ENCODE measurements at regions not wholly inside any gene's neighbourhood (a gene's known extent, or its start where the extent isn't known, plus 50 kb on each side); places are given as distances from the start of the nearest gene placed in this dataset.

DNA sequence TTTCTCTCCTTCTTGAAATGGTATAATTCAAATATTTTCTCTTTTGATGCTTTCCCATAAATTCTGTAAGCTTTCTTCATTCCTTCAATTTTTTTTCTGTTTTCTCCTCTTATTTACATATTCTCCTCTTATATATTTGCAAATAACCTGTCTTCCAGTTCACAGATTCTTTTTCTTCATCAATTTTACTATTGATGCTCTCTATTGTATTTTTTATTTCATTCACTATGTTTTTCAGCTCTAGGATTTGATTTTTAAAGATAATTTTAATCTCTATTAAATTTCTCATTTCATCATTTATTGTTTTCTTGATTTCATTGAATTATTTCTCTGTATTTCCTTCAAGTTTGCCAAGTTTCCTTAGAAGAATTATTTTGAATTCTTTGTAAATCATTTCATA, 54.0 kb upstream of the PRPS1L1 start:
- H3K27ac Mint-ChIP-seq, result no peak overlapping the region
- ATAC-seq, result no peak
- H3K9me3 Mint-ChIP-seq, result peaks cover 11% of the 10 kb centered on the region
- peaks cover 10% of the 10 kb centered on the region for H3K36me3 Mint-ChIP-seq
- peaks cover 10% of the 10 kb centered on the region for H3K4me1 Mint-ChIP-seq
- H3K27me3 Mint-ChIP-seq, result peaks cover 53% of the 10 kb centered on the region
- no peak overlapping the region for H3K4me3 Mint-ChIP-seq

DNA sequence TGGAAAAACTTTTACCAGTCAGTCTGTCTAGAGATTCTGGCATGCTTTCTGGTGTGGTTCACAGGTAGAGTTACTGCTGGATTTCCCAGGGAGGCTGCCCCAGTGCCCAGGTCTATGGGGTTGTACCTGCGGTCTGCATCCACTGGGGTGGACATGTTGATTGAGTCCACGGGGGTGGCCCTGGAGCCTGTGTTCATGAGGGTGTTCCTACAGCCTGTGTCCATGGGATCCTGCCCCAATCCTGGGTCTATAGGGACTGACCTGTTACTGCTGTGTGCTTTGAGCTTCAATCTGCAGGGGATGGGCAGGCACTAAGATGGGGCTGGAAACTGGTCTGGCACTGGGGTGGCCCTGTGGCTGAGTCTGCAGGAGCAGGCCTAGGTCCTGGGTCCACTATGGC, 54.5 kb upstream of the PRPS1L1 start:
- Mint-ChIP-seq H3K4me3 (no peak overlapping the region), H3K27me3 (peaks cover 59% of the 10 kb centered on the region), H3K36me3 (peaks cover 10% of the 10 kb centered on the region), H3K27ac (no peak overlapping the region), H3K9me3 (peaks cover 11% of the 10 kb centered on the region), H3K4me1 (peaks cover 14% of the 10 kb centered on the region)
- no peak for ATAC-seq

DNA sequence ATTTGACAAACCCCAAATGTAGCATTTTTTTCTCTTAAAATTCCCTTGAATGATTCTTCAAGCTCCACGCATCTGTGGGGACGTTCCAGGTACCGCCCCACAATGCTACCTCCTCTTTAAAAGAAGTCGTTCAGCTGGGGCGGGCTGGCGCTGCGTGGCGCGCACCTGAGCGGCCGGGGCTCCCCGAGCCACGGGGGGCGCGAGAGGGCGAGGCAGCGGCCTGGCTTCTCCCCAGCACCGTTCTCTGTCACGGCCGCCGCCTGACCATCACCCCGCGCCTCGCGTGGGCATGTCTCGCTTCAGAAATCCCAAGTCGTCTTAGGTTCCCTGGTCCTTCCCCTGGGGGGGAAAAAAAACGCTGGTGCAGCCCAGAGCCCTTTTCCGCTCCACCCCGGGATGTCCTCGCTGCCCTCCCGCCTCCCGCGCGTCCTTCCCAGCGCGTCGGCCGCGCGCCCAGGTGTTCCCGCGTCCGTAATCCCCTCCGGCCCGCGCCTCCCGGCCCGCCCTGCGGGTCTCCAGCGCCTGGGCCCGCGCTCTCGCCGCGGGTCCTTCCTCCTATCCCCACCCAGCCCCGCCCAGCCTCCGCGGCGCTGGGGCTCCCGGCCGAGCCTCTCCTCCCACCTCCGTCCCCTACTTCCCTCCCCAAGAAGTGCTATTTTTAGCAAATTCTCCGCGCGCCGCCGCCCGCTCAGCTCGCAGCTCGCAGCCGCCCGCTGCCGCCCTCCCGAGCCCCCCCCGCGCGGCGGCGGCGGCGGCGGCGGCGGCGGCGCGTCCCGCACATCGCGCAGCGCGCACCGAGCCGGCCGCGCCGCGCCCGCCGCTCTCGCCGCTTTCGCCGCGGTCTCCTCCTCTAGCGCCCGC, 58.7 kb upstream of the PRPS1L1 start:
- Mint-ChIP-seq H3K27ac (no peak overlapping the region), H3K4me1 (peaks cover 27% of the 10 kb centered on the region), H3K36me3 (peaks cover 5% of the 10 kb centered on the region), H3K27me3 (peaks cover 41% of the 10 kb centered on the region), H3K4me3 (peak overlapping the region; percentile 90), H3K9me3 (peaks cover 3% of the 10 kb centered on the region)
- ATAC-seq, result peak; percentile 79

DNA sequence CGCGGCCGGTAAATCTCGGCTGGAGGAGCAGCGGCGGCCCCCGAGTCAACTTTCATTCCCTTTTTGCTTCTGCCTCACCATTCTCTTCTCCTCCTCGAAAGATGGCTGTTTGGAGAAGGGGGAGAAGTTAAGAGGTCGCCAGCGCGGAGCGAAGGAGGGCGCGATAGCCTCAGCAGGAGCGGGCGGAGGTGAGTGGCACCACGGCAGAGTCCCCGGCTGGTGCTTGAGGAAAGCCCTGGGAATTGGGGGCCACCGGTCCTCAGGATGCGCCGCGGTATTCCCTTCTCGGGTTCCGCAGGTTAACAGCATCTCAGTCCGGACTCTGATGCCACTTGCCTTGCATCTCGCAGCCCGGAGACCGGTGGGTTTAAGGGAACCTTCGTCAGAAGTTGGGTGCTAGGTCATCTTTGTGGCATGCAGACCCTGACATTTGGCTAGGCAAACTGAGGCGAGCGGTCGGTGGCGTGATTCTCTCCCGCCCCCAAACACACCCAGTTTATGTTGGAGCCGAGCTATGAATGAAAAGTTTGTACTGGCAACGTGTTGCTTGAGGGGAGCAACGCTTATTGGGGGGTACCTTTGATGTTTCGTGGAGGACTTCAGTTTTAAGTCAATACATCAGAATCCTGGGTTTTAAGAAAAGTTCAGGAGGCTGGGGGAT, 59.5 kb upstream of the PRPS1L1 start:
- Mint-ChIP-seq H3K27me3 (peaks cover 35% of the 10 kb centered on the region), H3K27ac (no peak overlapping the region), H3K36me3 (no peaks in the 10 kb centered on the region), H3K9me3 (no peaks in the 10 kb centered on the region), H3K4me3 (peak overlapping the region; percentile 90), H3K4me1 (peaks cover 27% of the 10 kb centered on the region)
- ATAC-seq, result no peak

DNA sequence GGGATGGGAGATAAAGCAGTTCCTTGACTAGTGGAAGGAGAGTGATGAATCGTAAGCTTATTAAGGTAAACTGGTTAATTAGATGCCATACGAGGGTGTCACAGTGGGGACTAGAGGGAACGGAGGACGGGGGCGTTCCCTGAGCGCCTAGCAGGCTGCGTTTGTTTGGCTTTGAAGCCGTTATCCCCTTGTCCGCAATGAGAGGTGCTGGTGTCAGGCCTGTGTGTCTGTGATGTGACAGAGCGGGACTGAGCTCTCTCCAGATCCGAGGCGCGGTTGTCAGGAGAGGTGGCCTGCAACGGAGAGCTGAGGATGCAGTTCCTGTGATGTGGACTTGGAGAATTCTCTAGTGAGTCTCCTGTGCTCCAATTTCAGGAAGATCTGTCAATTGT, 60.0 kb upstream of the PRPS1L1 start:
- H3K4me3 Mint-ChIP-seq, result no peak overlapping the region
- H3K4me1 Mint-ChIP-seq, result peaks cover 27% of the 10 kb centered on the region
- H3K36me3 Mint-ChIP-seq, result no peaks in the 10 kb centered on the region
- peaks cover 35% of the 10 kb centered on the region for H3K27me3 Mint-ChIP-seq
- no peaks in the 10 kb centered on the region for H3K9me3 Mint-ChIP-seq
- H3K27ac Mint-ChIP-seq, result no peak overlapping the region
- no peak for ATAC-seq

DNA sequence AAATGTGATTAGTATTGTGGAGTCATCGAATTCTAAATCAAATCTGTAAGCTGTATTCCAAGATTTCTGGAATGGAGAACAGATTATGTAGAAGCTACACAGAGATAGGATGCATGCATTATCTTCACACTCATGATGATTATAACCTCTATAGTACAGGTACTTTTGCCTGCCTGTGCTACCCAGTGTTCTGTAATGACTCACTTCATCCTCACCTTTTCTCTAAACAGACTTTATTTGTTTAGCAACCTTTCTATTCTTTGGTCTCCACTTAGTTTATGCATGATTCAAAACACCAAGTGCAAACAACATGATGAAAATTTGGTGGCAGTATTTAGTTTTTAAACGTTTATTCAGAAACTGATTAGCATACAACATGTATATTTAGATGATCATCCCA, 68.4 kb upstream of the PRPS1L1 start:
- Mint-ChIP-seq H3K27ac (no peak overlapping the region), H3K27me3 (no peaks in the 10 kb centered on the region), H3K4me3 (no peak overlapping the region), H3K36me3 (no peaks in the 10 kb centered on the region), H3K9me3 (peaks cover 11% of the 10 kb centered on the region), H3K4me1 (no peaks in the 10 kb centered on the region)
- ATAC-seq, result no peak

DNA sequence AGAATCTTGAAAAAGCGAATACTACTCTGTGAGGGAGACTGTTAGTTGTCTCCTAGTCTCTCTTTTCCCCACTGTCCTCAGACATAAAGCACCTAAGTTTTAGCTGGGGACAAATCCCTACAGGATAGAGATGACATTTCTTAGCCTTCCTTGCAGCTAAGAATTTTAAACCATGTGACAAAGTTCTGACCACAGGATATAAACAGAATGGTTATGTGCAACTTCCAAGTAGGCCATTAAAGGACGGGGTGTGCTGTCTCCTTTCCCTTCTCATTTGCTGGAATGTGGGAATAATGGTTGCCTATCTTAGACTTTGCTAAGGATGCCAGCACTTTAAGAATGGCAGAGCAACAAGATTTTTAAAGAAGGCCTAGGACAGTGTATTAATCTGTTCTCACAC, 74.9 kb upstream of the PRPS1L1 start:
- ATAC-seq, result no peak
- no peaks in the 10 kb centered on the region for H3K36me3 Mint-ChIP-seq
- H3K27ac Mint-ChIP-seq, result no peak overlapping the region
- H3K4me3 Mint-ChIP-seq, result no peak overlapping the region
- peaks cover 13% of the 10 kb centered on the region for H3K9me3 Mint-ChIP-seq
- H3K27me3 Mint-ChIP-seq, result peaks cover 17% of the 10 kb centered on the region
- no peaks in the 10 kb centered on the region for H3K4me1 Mint-ChIP-seq

DNA sequence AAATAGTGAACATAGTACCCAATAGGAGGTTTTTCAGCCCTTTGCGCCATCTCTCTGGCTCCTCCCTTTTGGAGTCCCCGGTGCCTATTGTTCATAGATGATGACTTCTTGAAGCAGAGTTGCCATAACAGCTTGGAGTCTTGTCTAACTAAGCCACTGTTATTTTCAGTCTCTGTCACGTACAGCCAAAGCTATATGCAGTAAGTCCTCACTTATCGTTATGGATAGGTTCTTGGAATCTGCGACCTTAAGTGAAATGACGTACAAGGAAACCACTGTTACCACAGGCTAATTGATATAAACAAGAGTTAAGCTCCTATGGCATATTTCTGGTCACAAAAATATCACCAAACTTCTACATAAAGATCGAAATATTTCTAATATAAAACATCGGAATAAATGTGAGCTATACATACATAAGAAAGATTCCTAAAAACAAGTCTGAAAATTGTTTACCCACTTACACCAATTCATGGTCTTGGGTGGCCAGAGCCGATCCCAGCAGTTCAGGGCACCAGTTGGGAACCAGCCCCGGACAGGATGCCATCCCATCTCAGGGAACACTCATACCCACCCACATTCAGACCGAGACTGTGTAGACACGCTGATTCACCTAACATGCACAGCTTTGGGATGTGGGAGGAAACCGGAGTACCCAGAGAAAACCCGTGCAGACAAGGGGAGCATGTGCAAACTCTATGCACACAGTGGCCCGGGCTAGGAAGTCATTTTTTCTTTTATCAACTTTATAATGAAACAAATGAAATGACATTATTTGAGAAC, 76.0 kb upstream of the PRPS1L1 start:
- no peaks in the 10 kb centered on the region for H3K36me3 Mint-ChIP-seq
- no peak overlapping the region for H3K4me3 Mint-ChIP-seq
- ATAC-seq, result no peak

DNA sequence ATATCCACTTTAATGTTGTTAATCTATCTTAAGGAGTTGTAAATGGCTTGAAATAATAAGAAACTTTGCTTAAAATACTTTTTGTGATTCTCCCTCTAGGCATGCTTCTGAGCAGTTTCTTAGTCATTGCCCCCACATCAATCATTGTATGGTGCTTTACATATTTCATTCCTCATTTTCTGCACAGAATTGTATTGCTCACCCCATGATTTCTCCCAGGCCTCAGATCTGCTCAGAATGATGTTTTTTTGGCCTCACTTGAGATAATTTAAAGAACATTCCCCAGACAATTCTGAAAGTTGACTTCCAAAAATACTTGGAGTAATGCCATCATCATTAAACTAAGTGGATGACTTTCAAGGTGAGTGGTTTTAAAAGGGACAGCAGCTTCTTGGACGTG, 82.1 kb upstream of the PRPS1L1 start:
- Mint-ChIP-seq H3K9me3 (no peaks in the 10 kb centered on the region), H3K36me3 (no peaks in the 10 kb centered on the region), H3K27ac (no peak overlapping the region), H3K4me1 (no peaks in the 10 kb centered on the region), H3K27me3 (peaks cover 26% of the 10 kb centered on the region), H3K4me3 (no peak overlapping the region)
- ATAC-seq, result no peak

More for the DNA sequence above, 76.0 kb upstream of the PRPS1L1 start:
- peaks cover 13% of the 10 kb centered on the region for H3K9me3 Mint-ChIP-seq
- H3K27ac Mint-ChIP-seq, result no peak overlapping the region
- peaks cover 17% of the 10 kb centered on the region for H3K27me3 Mint-ChIP-seq
- H3K4me1 Mint-ChIP-seq, result no peaks in the 10 kb centered on the region

DNA sequence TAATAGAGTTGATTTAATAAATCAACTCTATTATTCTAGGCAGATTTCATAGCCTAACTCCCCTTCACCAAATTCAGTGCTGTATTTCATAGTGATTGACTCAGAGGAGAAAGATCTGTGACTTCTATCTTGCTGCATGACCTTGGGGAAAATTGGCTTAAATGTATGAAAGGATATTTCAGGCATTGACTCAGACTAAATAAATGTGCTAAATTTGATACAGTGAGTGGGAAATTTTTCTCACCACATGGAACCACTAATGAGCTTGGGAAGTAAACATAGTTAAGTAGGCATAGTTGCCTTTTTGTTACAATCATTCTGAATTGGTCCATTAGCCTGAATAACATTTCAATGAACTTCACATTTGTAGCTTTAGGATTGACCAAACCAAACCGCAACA, 89.0 kb upstream of the PRPS1L1 start:
- no peaks in the 10 kb centered on the region for H3K9me3 Mint-ChIP-seq
- H3K4me1 Mint-ChIP-seq, result no peaks in the 10 kb centered on the region
- ATAC-seq, result no peak
- no peak overlapping the region for H3K27ac Mint-ChIP-seq
- no peaks in the 10 kb centered on the region for H3K36me3 Mint-ChIP-seq
- H3K27me3 Mint-ChIP-seq, result no peaks in the 10 kb centered on the region
- no peak overlapping the region for H3K4me3 Mint-ChIP-seq

DNA sequence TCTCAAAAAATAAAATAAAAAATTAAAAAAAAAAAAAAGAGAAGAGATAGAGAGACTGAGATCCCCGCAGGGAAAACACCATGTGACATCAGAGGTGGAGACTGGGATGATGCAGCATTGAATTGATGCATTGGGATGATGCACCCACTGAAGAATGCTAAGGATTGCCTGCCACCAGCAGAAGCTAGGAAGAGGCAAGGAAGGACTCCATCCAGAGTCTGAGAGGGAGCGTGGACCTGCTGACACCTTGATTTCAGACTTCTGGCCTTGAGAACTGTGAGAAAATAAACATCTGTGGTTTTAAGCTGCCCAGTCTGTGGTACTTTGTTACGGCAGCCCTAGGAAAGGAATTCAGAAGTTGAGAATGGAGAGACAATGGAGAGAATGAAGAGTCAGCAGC, 89.8 kb upstream of the PRPS1L1 start:
- no peak overlapping the region for H3K4me3 Mint-ChIP-seq
- H3K9me3 Mint-ChIP-seq, result no peaks in the 10 kb centered on the region
- no peaks in the 10 kb centered on the region for H3K27me3 Mint-ChIP-seq
- no peaks in the 10 kb centered on the region for H3K36me3 Mint-ChIP-seq
- no peaks in the 10 kb centered on the region for H3K4me1 Mint-ChIP-seq
- no peak for ATAC-seq
- no peak overlapping the region for H3K27ac Mint-ChIP-seq

DNA sequence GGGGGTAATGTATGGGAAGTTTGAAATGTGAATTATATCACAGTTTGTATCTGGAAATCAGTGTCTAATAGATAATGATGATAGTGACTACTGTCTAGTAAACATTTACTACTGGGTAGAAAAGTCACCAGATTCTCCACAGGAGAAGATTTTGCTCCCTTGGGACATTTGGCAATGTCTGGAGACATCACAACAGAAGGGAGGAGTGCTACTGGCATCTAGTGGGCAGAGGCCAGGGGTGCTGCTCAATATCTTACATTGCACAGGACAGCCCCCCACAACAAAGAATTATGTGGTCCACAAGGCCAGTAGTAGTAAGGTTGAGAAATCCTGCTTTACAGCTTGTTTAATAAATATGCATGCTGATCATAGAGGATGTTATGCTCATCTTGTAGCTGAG, 92.3 kb upstream of the PRPS1L1 start:
- ATAC-seq, result no peak
- Mint-ChIP-seq H3K4me3 (no peak overlapping the region), H3K4me1 (no peaks in the 10 kb centered on the region), H3K27ac (no peak overlapping the region), H3K27me3 (no peaks in the 10 kb centered on the region), H3K36me3 (no peaks in the 10 kb centered on the region), H3K9me3 (no peaks in the 10 kb centered on the region)

DNA sequence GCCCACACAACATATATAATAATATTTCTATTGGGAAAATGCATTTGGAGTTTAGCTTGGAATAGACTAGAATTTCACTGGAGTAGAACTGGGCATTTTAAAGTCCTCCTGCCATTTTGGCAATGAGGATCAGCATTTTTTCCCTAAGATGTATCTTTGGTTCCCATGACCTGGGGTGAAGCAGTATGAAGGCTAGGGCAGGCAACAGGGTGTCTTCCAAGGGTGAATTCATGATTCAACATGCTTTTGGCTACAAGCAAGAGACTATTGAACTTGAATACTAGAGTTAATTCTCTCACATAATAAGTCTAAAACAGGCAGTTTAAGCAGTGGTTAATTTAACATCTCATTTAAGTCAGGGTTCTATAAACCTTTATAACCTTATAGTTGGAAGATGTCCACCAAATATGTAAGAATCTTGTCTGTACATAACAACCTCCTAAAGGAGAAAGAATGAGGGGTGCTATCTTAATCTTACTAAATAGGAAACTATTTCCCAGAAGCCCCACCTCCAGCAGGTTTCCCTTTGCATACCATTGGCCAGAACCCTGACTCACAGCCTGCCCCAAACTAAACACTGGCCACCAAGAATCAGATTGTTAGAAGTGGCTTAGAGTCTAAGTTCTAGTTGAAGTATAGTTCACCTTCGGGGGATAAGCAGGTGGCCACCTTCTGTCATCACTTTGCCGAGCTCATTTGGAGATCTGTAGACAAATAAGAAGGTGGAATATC, 96.0 kb upstream of the PRPS1L1 start:
- no peak for ATAC-seq
- Mint-ChIP-seq H3K4me3 (no peak overlapping the region), H3K9me3 (no peaks in the 10 kb centered on the region), H3K27ac (no peak overlapping the region), H3K27me3 (no peaks in the 10 kb centered on the region), H3K36me3 (no peaks in the 10 kb centered on the region), H3K4me1 (no peaks in the 10 kb centered on the region)

DNA sequence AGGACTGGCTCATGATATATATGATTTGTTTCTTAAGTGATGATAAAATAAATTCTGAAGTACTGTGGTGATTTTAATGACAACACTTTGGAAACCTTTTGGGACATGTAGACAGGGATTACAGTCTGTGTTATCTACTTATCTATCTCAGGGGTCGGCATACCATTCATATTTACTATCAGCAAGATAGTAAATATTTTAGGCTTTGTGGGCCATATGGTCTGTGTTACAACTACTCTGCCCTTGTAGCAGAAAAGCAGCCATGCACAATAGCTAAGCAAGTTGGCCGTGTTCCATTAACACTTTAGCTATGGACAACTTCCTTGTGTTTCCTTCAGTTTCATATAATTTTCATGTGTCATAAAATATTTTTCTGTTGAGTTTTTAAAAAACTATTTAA, 97.8 kb upstream of the PRPS1L1 start:
- Mint-ChIP-seq H3K27ac (no peak overlapping the region), H3K36me3 (no peaks in the 10 kb centered on the region), H3K4me3 (no peak overlapping the region), H3K27me3 (no peaks in the 10 kb centered on the region), H3K4me1 (no peaks in the 10 kb centered on the region), H3K9me3 (no peaks in the 10 kb centered on the region)
- no peak for ATAC-seq

DNA sequence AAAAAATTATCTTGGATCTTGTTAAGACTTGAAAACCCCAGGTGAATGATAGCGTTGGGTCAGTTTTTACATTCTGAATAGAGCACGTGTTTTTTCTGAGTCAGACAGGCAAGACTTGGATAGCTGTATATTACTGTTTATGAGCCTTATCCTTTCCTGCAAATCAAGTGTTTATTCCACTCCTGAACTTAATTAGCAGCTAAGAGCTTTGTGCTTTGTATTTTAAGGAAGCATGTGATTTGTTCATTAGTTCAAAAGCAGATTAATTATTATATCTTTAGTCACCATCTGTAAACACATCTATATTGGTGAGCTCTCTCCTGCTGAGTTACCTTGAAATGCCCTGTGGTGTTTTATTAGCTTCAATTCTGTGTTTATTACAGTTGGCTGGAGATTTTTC, 98.6 kb upstream of the PRPS1L1 start:
- Mint-ChIP-seq H3K9me3 (no peaks in the 10 kb centered on the region), H3K4me1 (no peaks in the 10 kb centered on the region), H3K36me3 (no peaks in the 10 kb centered on the region), H3K4me3 (no peak overlapping the region), H3K27me3 (peaks cover 2% of the 10 kb centered on the region), H3K27ac (no peak overlapping the region)
- ATAC-seq, result no peak

All from stimulated activated memory B cell treated with anti-CD40 and anti-IgM and Interleukin-4, amounts not matched to agents 10 μg/mL and 1 μg/mL and 100 μg/mL, for 72 hours (primary cell).